NCI-H69 (cell line): ENCODE measurements at regions not wholly inside any gene's neighbourhood (a gene's known extent, or its start where the extent isn't known, plus 50 kb on each side); places are given as distances from the start of the nearest gene placed in this dataset.
A peak's percentile ranks its signal among the peaks of the same experiment; 100 is the strongest.
"Not testable (repeated sequence)": the region's sequence is repeated elsewhere in the genome, so short reads cannot be mapped to it uniquely, and the experiment has no call there.

ENCODE experiments used
- DNase-seq: peaks from one replicate; lab custom pipeline; 2025; lab: John Stamatoyannopoulos, UW

- peak; percentile 64 for DNase-seq
These were observed 457.8 kb downstream of the EPM2A start for GRCh38 chr6:145277358-145278086.

- peak; percentile 17 for DNase-seq
These were observed 457.0 kb downstream of the EPM2A start for GRCh38 chr6:145278163-145278807.

DNA sequence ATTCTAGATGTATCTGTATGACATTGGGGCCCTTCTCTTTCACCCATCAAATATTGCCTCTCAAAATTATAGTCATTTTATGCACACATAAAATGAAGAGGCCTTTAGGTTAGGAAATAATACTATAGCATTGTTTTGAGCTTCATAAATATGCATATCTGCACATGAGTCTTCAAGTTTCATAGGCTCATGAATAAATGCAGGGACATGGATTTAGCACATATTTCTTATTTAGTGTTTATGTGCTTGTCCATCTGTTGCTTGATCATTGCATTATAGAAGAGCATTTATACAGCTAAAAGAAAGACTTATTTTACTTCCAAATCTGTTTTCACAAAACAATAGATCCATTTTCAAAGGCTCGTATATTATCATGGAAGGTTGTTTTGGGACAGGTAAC, 455.8 kb downstream of the EPM2A start:
- DNase-seq: no peak

DNA sequence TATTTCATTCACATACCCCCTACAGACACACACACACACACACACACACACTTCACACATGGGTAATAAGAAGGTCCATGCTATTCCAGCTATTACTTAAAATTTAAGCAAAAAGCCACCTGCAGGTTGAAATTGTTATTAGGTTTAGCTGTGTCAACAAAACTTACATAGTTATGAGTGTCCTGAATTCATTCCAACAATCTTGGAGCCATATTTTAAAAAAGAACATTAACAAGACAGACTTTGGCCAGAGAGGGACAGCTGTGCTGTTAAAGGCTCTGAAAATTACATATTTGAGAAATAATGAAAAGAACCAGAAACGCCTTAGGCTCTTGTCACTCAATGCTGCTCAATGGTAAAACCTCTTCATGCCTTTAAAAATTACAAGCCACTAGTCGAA, 455.3 kb downstream of the EPM2A start:
- DNase-seq: peak; percentile 93

DNA sequence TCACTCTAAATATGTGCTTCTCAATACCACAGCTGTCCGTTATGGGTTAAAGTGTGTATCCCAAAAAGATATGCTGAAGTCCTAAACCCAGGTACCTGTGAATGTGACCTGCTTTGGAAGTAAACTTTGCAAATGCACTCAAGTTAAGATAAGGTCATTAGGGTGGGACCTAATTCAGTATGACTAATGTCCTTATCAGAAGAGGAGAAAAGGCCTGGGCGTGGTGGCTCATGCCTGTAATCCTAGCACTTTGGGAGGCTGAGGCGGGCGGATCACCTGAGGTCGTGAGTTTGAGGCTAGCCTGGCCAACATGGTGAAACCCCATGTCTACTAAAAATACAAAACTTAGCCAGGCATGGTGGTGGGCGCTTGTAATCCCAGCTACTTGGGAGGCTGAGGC, 452.1 kb downstream of the EPM2A start:
- not testable (repeated sequence) for DNase-seq

- no peak for DNase-seq
These were observed 451.5 kb downstream of the EPM2A start for GRCh38 chr6:145283856-145284255.

DNA sequence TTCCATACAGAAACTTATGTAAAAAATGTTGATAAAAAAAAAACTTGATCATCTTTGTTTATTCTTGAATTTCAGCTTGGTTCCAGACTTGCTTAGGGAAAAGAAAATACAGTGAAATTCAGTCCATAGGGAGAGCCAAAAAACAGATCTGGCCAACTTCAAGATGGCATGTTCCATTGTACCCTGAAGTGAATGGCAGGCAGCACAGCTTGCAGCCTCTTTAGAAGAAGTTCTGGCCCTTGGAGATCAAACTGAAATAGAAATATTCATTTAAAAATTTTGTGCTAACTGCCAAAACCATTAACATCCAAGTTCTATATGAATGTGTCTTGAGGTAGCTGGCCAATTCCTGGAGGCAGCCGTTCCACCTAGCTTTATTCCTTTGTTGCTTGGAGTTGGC, 448.4 kb downstream of the EPM2A start:
- DNase-seq: no peak

GRCh38 chr6:145289573-145289972, 445.7 kb downstream of the EPM2A start:
- DNase-seq: no peak

- no peak for DNase-seq
These were observed 445.2 kb downstream of the EPM2A start for GRCh38 chr6:145290122-145290521.

- DNase-seq: no peak
These were observed 443.3 kb downstream of the EPM2A start for GRCh38 chr6:145292066-145292465.

DNA sequence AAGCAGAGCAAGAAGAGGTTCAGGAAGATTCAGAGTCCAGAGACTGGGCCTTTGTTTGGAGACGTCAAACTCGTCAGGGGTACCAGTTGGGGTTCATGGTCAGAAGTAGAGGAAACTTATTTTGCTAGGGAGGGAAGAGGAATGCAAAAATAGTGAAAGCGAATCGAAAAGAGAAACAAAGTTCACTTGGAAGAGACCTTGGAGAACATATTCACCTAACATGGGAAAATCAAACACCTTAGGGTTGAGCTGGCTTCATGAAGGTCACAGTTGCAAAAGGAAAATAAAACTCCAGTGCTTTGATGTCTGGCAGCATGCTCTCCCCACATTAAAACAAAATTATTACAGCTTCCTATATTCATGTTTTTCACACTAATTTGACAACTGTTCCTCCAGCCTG, 440.4 kb downstream of the EPM2A start:
- DNase-seq: no peak

GRCh38 chr6:145295746-145296145, 439.6 kb downstream of the EPM2A start:
- DNase-seq: no peak

DNA sequence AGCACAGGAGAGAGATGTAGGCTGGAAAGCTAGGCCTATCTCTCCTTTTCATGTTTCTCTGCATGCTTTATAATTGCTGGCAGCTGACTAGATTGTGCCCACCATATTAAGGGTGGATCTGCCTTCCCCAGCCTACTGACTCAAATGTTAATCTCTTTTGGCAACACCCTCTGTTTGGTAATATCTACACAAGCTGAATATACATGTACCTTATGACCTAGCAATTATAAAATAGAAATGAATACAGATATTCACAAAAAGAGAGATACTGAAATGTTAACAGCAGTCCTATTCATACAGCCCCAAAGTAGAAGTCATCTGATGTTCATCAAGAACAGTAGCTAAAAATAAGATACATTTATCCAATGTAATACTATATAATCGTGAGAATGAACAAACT, 429.6 kb downstream of the EPM2A start:
- no peak for DNase-seq

GRCh38 chr6:145306489-145306888, 428.8 kb downstream of the EPM2A start:
- DNase-seq: peak; percentile 54

GRCh38 chr6:145309842-145310535, 425.3 kb downstream of the EPM2A start:
- peak; percentile 94 for DNase-seq

GRCh38 chr6:145312481-145312880, 422.8 kb downstream of the EPM2A start:
- DNase-seq: peak; percentile 52

GRCh38 chr6:145313041-145313855, 422.1 kb downstream of the EPM2A start:
- DNase-seq: no peak

GRCh38 chr6:145315982-145316600, 419.2 kb downstream of the EPM2A start:
- DNase-seq: peak; percentile 41

- peak; percentile 24 for DNase-seq
These were observed 416.4 kb downstream of the EPM2A start for GRCh38 chr6:145318952-145319351.

DNA sequence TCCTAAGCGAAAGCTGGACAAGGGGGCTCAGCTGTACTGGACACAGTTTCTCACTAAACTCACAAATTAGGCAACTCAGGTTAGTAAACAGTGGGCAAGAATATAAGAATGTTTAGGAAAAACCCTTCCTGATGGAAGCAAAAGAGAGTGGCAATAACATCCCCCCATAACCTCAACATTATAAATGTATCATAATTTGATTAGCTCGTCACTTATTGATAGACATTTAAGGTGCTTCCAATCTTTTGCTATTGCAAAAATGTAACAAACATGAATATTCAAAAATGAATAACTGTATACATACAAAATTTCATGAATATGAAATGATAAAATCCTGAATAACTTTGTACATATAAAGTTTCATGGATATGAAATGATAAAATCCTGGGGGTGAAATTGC, 415.7 kb downstream of the EPM2A start:
- no peak for DNase-seq

- DNase-seq: no peak
These were observed 411.7 kb downstream of the EPM2A start for GRCh38 chr6:145323646-145324045.

GRCh38 chr6:145327586-145327985, 407.7 kb downstream of the EPM2A start:
- peak; percentile 59 for DNase-seq
